MM.1S (cell line): ENCODE measurements at regions not wholly inside any gene's neighbourhood (a gene's known extent, or its start where the extent isn't known, plus 50 kb on each side); places are given as distances from the start of the nearest gene placed in this dataset.

ENCODE experiments used
- EZH2 ChIP-seq: fragments of 300-600 bp; sonication (generic); optimal IDR thresholded peaks from 2 replicates; pipeline ENCODE3; 2017; ENCODE audit warnings: low read depth, mild to moderate bottlenecking, antibody characterized with exemption, low read length, mixed read lengths
- EZH2phosphoT487 ChIP-seq: fragments of 300-600 bp; sonication (generic); IDR thresholded peaks from 2 replicates; pipeline ENCODE4 v1.6.1; 2018; ENCODE audit warnings: antibody characterized with exemption, low read length
- TF ChIP-seq, protein P1 (sequence below): fragments of 300-600 bp; sonication (generic); IDR thresholded peaks from 2 replicates; pipeline ENCODE4 v1.5.1; 2016; ENCODE audit warnings: antibody characterized with exemption, low read length, mixed read lengths

GRCh38 chr10:123413353-123413752 is 252.8 kb upstream of the GPR26 start:
- TF ChIP-seq EZH2 (no peak), EZH2phosphoT487 (no peak)
- TF ChIP-seq, protein P1, sequence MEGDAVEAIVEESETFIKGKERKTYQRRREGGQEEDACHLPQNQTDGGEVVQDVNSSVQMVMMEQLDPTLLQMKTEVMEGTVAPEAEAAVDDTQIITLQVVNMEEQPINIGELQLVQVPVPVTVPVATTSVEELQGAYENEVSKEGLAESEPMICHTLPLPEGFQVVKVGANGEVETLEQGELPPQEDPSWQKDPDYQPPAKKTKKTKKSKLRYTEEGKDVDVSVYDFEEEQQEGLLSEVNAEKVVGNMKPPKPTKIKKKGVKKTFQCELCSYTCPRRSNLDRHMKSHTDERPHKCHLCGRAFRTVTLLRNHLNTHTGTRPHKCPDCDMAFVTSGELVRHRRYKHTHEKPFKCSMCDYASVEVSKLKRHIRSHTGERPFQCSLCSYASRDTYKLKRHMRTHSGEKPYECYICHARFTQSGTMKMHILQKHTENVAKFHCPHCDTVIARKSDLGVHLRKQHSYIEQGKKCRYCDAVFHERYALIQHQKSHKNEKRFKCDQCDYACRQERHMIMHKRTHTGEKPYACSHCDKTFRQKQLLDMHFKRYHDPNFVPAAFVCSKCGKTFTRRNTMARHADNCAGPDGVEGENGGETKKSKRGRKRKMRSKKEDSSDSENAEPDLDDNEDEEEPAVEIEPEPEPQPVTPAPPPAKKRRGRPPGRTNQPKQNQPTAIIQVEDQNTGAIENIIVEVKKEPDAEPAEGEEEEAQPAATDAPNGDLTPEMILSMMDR: peak; percentile 57
